Left lung (tissue), 4 donors: ENCODE measurements at regions not wholly inside any gene's neighbourhood (a gene's known extent, or its start where the extent isn't known, plus 50 kb on each side); places are given as distances from the start of the nearest gene placed in this dataset.

Experiments used
- ATAC-seq: fragments of 200-7000 bp; cut with Tn5 transposase; one replicate; pipeline ENCODE4 v1.9.1; 2020; ENCODE audit warnings: moderate library complexity
- DNase-seq, 4 donors: peaks; one replicate each; pipeline ENCODE4 v3.0.0-alpha.2; 2013 to 2020
- H3K27ac ChIP-seq, 2 donors: fragments of 200-600 bp; sonication (generic) in 1 of 2; one replicate each; pipeline versions ENCODE4 v1.5.0 to v1.8.0; 2020 to 2021
- H3K27me3 ChIP-seq, 2 donors: fragments of 200-600 bp; sonication (generic) in 1 of 2; one replicate each; pipeline versions ENCODE4 v1.5.0 to v1.8.0; 2020 to 2021
- H3K36me3 ChIP-seq, 2 donors: fragments of 200-600 bp; sonication (generic) in 1 of 2; one replicate each; pipeline versions ENCODE4 v1.5.0 to v1.8.0; 2020 to 2021
- H3K4me1 ChIP-seq, 2 donors: fragments of 200-600 bp; one replicate each; pipeline ENCODE4 v1.8.0; 2021
- H3K4me3 ChIP-seq, 2 donors: fragments of 200-600 bp; sonication (generic) in 1 of 2; one replicate each; pipeline versions ENCODE4 v1.5.0 to v1.8.0; 2020 to 2021; ENCODE audit warnings: mild to moderate bottlenecking in 1 of 2
- H3K9me3 ChIP-seq, 2 donors: fragments of 200-600 bp; sonication (generic) in 1 of 2; one replicate each; pipeline versions ENCODE4 v1.5.0 to v1.8.0; 2020 to 2021
- CTCF ChIP-seq, 2 donors: fragments of 200-600 bp; sonication (generic) in 1 of 2; IDR thresholded peaks; one replicate each; pipeline versions ENCODE4 v1.5.0 to v1.8.0; 2021; ENCODE audit warnings: antibody characterized with exemption in 2 of 2
- intact Hi-C, 2 donors: fragments of 100-400 bp; cut with DNase I; formaldehyde crosslinking; loops; one replicate each; pipeline versions ENCODE4 v1.11.2 to v1.14.2; 2022
- donor health status: DM: no; HTN: yes; CAD: no.
- donor health status: DM: no; HTN: no; CAD: no.

GRCh38 chr4:38224850-38225249, 264.7 kb downstream of the PTTG2 start:
- Histone ChIP-seq H3K4me1 (peaks cover 0 to 11% of the 10 kb centered on the region in 2 donors), H3K36me3 (no peaks in the 10 kb centered on the region), H3K27me3 (no peaks in the 10 kb centered on the region), H3K4me3 (no peak overlapping the region), H3K9me3 (no peaks in the 10 kb centered on the region), H3K27ac (no peak overlapping the region)
- ATAC-seq (no peak), DNase-seq (no peak)
- intact Hi-C loops: no loop called here
- TF ChIP-seq CTCF (IDR thresholded peaks at IDR 0.05): no peak

- peaks cover 0 to 11% of the 10 kb centered on the region in 2 donors for H3K4me1 ChIP-seq
- H3K4me3 ChIP-seq: no peak overlapping the region
- no peak for DNase-seq
- H3K9me3 ChIP-seq: no peaks in the 10 kb centered on the region
- H3K27me3 ChIP-seq: no peaks in the 10 kb centered on the region
- no peak overlapping the region for H3K27ac ChIP-seq
- TF ChIP-seq CTCF (IDR thresholded peaks at IDR 0.05): no peak
- no peak for ATAC-seq
- no peaks in the 10 kb centered on the region for H3K36me3 ChIP-seq
- intact Hi-C loops: no loop called here
Observed at GRCh38 chr4:38226170-38226569, 266.0 kb downstream of the PTTG2 start.

GRCh38 chr4:38230121-38230801, 270.1 kb downstream of the PTTG2 start:
- H3K27me3 ChIP-seq: no peaks in the 10 kb centered on the region
- no peak for TF ChIP-seq CTCF (IDR thresholded peaks at IDR 0.05)
- no peaks in the 10 kb centered on the region for H3K36me3 ChIP-seq
- DNase-seq (peak in 1 of 4 donors; percentile 19), ATAC-seq (no peak)
- no peaks in the 10 kb centered on the region for H3K9me3 ChIP-seq
- H3K27ac ChIP-seq: no peak overlapping the region
- peaks cover 0 to 3% of the 10 kb centered on the region in 2 donors for H3K4me1 ChIP-seq
- intact Hi-C loops: no loop called here
- H3K4me3 ChIP-seq: no peak overlapping the region

- no peaks in the 10 kb centered on the region for H3K9me3 ChIP-seq
- no peak for TF ChIP-seq CTCF (IDR thresholded peaks at IDR 0.05)
- no peaks in the 10 kb centered on the region for H3K36me3 ChIP-seq
- DNase-seq (no peak), ATAC-seq (no peak)
- peaks cover 0 to 3% of the 10 kb centered on the region in 2 donors for H3K4me1 ChIP-seq
- H3K27me3 ChIP-seq: no peaks in the 10 kb centered on the region
- H3K27ac ChIP-seq: no peak overlapping the region
- no peak overlapping the region for H3K4me3 ChIP-seq
- intact Hi-C loops: no loop called here
Observed at GRCh38 chr4:38230821-38231563, 270.8 kb downstream of the PTTG2 start.

GRCh38 chr4:38231626-38232025, 271.4 kb downstream of the PTTG2 start:
- Histone ChIP-seq H3K36me3 (no peaks in the 10 kb centered on the region), H3K9me3 (no peaks in the 10 kb centered on the region), H3K4me3 (no peak overlapping the region), H3K27ac (no peak overlapping the region), H3K27me3 (no peaks in the 10 kb centered on the region), H3K4me1 (peaks cover 0 to 3% of the 10 kb centered on the region in 2 donors)
- intact Hi-C loops: no loop called here
- ATAC-seq (no peak), DNase-seq (no peak)
- TF ChIP-seq CTCF (IDR thresholded peaks at IDR 0.05): no peak
